Caco-2 (cell line): ENCODE measurements at regions not wholly inside any gene's neighbourhood (a gene's known extent, or its start where the extent isn't known, plus 50 kb on each side); places are given as distances from the start of the nearest gene placed in this dataset.

Source experiments
- BruUV-seq: library from RNA; stranded (reverse); fragments of 400-500 nt; replicated peaks from 2 replicates; lab custom pipeline; 2021; lab: Mats Ljungman, UMichigan
- CTCF ChIA-PET: fragments of 300-600 bp; sonication (Branson Sonifier 250); formaldehyde crosslinking; loops from one replicate; lab custom pipeline; 2022; ENCODE audit warnings: antibody characterized with exemption; lab: Charles Lee
- POLR2A ChIA-PET: fragments of 300-600 bp; sonication (Branson Sonifier 250); formaldehyde crosslinking; loops from one replicate; lab custom pipeline; 2022; ENCODE audit warnings: antibody characterized with exemption; lab: Charles Lee
- DNase-seq, 2 experiments: peaks; one replicate each; pipeline versions ENCODE4 v3.0.0 to v3.0.0-alpha.2; 2020 to 2022
- H3K27me3 ChIP-seq: replicated peaks from 2 replicates; pipeline ENCODE4 v1.6.0; 2011; ENCODE audit warnings: low read length; ENCODE audit not compliant: control insufficient read depth, insufficient read depth
- H3K36me3 ChIP-seq: 2 replicates; pipeline ENCODE4 v1.5.1; 2011; ENCODE audit warnings: low read length; ENCODE audit not compliant: control insufficient read depth, insufficient read depth
- H3K4me1 ChIP-seq: fragments of 250-450 bp; sonication (Bioruptor Pico); 2 replicates; pipeline ENCODE4 v1.5.1; 2020; ENCODE audit warnings: mild to moderate bottlenecking
- H3K4me3 ChIP-seq: 2 replicates; pipeline ENCODE4 v1.5.1; 2011; ENCODE audit warnings: low read depth, mild to moderate bottlenecking, control low read depth, low read length
- H3K9me3 ChIP-seq: fragments of 250-450 bp; sonication (Bioruptor Pico); 2 replicates; pipeline ENCODE4 v1.5.1; 2020; ENCODE audit warnings: mild to moderate bottlenecking, moderate library complexity
- H3K27ac Mint-ChIP-seq: one replicate; pipeline ENCODE4 v1.8.0; 2022; ENCODE audit warnings: mixed read lengths; ENCODE audit not compliant: unreplicated experiment
- H3K27me3 Mint-ChIP-seq: one replicate; pipeline ENCODE4 v1.8.0; 2022; ENCODE audit warnings: mixed read lengths; ENCODE audit not compliant: insufficient read depth, unreplicated experiment
- H3K36me3 Mint-ChIP-seq: one replicate; pipeline ENCODE4 v1.8.0; 2022; ENCODE audit warnings: mild to moderate bottlenecking, mixed read lengths; ENCODE audit not compliant: insufficient read depth, unreplicated experiment
- H3K4me1 Mint-ChIP-seq: one replicate; pipeline ENCODE4 v1.8.0; 2022; ENCODE audit warnings: low read depth, mixed read lengths; ENCODE audit not compliant: unreplicated experiment
- H3K4me3 Mint-ChIP-seq: one replicate; pipeline ENCODE4 v1.8.0; 2022; ENCODE audit warnings: mild to moderate bottlenecking, moderate library complexity, mixed read lengths; ENCODE audit not compliant: unreplicated experiment
- H3K9me3 Mint-ChIP-seq: one replicate; pipeline ENCODE4 v1.8.0; 2022; ENCODE audit warnings: mixed read lengths; ENCODE audit not compliant: unreplicated experiment
- intact Hi-C: fragments of 100-400 bp; cut with micrococcal nuclease; formaldehyde crosslinking; loops from one replicate; pipeline ENCODE4 v1.10.0; 2022; ENCODE audit not compliant: unreplicated experiment
- TF ChIP-seq, protein P1 (sequence below), 2 experiments: fragments of 200-600 bp in 1 of 2; IDR thresholded peaks; 1 replicate in 1 of 2; 2 replicates in 1 of 2; pipeline versions ENCODE4 v1.5.1 to v1.8.0; 2011 to 2022; ENCODE audit warnings: antibody characterized with exemption in 1 of 2, control low read depth in 1 of 2, inconsistent platforms in 1 of 2, low read depth in 1 of 2, low read length in 1 of 2, mild to moderate bottlenecking in 1 of 2, moderate library complexity in 1 of 2; ENCODE audit not compliant: insufficient read depth in 1 of 2, severe bottlenecking in 1 of 2, unreplicated experiment in 1 of 2

DNA sequence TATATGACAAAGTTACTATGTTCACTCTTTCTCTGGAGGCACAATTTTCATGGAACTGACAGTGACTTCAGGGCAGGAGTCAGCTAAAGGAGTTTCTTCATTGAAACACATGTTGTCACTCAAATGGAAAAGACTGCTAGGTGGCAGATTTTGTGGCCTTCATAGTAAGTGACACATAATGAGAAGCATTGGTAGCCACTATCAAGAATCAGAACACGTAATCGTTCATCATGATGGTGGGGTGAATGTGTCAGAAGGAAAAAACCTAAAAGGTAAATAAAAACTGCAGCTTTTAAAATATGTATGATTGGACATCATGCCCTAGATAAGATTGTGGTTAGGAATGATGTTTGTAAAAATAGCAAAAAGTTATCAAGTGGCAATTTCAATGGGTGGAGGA, 1491.0 kb downstream of the SI start:
- intact Hi-C loops = no loop called here
- Mint-ChIP-seq H3K36me3 (no peaks in the 10 kb centered on the region), H3K4me1 (no peaks in the 10 kb centered on the region), H3K27me3 (no peaks in the 10 kb centered on the region), H3K9me3 (no peaks in the 10 kb centered on the region), H3K27ac (no peak overlapping the region), H3K4me3 (no peak overlapping the region)
- TF ChIP-seq, protein P1, sequence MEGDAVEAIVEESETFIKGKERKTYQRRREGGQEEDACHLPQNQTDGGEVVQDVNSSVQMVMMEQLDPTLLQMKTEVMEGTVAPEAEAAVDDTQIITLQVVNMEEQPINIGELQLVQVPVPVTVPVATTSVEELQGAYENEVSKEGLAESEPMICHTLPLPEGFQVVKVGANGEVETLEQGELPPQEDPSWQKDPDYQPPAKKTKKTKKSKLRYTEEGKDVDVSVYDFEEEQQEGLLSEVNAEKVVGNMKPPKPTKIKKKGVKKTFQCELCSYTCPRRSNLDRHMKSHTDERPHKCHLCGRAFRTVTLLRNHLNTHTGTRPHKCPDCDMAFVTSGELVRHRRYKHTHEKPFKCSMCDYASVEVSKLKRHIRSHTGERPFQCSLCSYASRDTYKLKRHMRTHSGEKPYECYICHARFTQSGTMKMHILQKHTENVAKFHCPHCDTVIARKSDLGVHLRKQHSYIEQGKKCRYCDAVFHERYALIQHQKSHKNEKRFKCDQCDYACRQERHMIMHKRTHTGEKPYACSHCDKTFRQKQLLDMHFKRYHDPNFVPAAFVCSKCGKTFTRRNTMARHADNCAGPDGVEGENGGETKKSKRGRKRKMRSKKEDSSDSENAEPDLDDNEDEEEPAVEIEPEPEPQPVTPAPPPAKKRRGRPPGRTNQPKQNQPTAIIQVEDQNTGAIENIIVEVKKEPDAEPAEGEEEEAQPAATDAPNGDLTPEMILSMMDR (IDR thresholded peaks at IDR 0.05; ENCODE audit: insufficient read depth in 1 of 2, low read depth in 1 of 2, low read length in 1 of 2, severe bottlenecking in 1 of 2, unreplicated experiment in 1 of 2) = no peak
- DNase-seq = no peak
- Histone ChIP-seq H3K4me3 (no peak overlapping the region), H3K4me1 (no peaks in the 10 kb centered on the region), H3K36me3 (no peaks in the 10 kb centered on the region), H3K27me3 (no peaks in the 10 kb centered on the region), H3K9me3 (no peaks in the 10 kb centered on the region)
- CTCF ChIA-PET = interaction anchor here (0.6 kb wide), 1 partner anchor 1938 kb away, joined by 4 read pairs; no protein-coding TSS in a partner anchor
- no TSS peak for BruUV-seq
- POLR2A ChIA-PET = no interaction called here

DNA sequence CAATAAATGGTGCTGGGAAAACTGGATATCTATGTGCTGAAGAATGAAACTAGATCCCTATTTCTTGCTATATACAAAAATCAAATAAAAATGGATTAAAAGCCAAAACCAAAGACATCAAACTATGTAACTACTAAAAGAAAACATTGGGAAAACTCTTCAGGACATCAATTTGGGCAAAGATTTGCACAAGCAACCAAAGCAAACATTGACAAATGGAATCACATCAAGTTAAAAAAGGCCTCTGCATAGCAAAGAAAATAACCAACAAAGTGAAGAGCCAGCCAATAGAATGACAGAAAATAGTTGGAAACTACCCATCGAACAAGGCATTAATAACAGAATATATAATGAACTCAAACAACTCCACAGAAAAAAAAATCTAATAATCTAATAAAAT, 1495.3 kb downstream of the SI start:
- no peaks in the 10 kb centered on the region for H3K9me3 Mint-ChIP-seq
- POLR2A ChIA-PET = no interaction called here

DNA sequence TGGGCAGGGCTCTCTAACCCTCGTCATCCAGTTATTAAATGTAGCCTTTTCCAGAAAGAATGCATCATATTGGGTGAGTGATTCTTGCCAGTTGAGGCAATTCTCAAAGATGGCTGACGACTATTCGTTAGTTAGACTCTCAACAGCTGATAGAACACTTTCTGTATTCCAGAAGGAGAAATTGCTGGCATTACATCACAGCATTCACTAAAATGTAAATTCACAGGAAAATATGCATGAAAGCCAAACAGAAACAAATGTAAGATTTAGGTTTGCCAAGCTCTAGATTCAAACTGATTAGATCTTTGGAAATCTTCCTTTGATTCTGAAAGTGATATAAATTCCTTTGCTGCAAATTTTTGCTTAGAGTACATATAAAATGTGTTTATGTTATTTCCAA, 1501.0 kb downstream of the SI start:
- ChIA-PET CTCF (no interaction called here), POLR2A (no interaction called here)
- Histone ChIP-seq H3K4me1 (no peaks in the 10 kb centered on the region), H3K27me3 (no peaks in the 10 kb centered on the region), H3K9me3 (no peaks in the 10 kb centered on the region), H3K36me3 (no peaks in the 10 kb centered on the region), H3K4me3 (no peak overlapping the region)
- no peaks in the 10 kb centered on the region for H3K27me3 Mint-ChIP-seq
- H3K4me3 Mint-ChIP-seq = no peak overlapping the region
- no peaks in the 10 kb centered on the region for H3K36me3 Mint-ChIP-seq
- no peak overlapping the region for H3K27ac Mint-ChIP-seq
- intact Hi-C loops = no loop called here
- H3K4me1 Mint-ChIP-seq = no peaks in the 10 kb centered on the region
- H3K9me3 Mint-ChIP-seq = no peaks in the 10 kb centered on the region
- DNase-seq = no peak
- TF ChIP-seq, protein P1 (IDR thresholded peaks at IDR 0.05; ENCODE audit: insufficient read depth in 1 of 2, low read depth in 1 of 2, low read length in 1 of 2, severe bottlenecking in 1 of 2, unreplicated experiment in 1 of 2) = no peak
- BruUV-seq = no TSS peak

More for the DNA sequence above, 1495.3 kb downstream of the SI start:
- Histone ChIP-seq H3K4me3 (no peak overlapping the region), H3K27me3 (no peaks in the 10 kb centered on the region), H3K36me3 (no peaks in the 10 kb centered on the region), H3K4me1 (no peaks in the 10 kb centered on the region), H3K9me3 (no peaks in the 10 kb centered on the region)
- no TSS peak for BruUV-seq
- no peaks in the 10 kb centered on the region for H3K4me1 Mint-ChIP-seq
- CTCF ChIA-PET = no interaction called here
- H3K36me3 Mint-ChIP-seq = no peaks in the 10 kb centered on the region
- DNase-seq = no peak
- H3K4me3 Mint-ChIP-seq = no peak overlapping the region
- TF ChIP-seq, protein P1 (IDR thresholded peaks at IDR 0.05; ENCODE audit: insufficient read depth in 1 of 2, low read depth in 1 of 2, low read length in 1 of 2, severe bottlenecking in 1 of 2, unreplicated experiment in 1 of 2) = no peak
- intact Hi-C loops = no loop called here
- H3K27me3 Mint-ChIP-seq = no peaks in the 10 kb centered on the region
- no peak overlapping the region for H3K27ac Mint-ChIP-seq
